Hypothalamus (tissue), 51 donors: ENCODE measurements at regions not wholly inside any gene's neighbourhood (a gene's known extent, or its start where the extent isn't known, plus 50 kb on each side); places are given as distances from the start of the nearest gene placed in this dataset.
A peak's percentile ranks its signal among the peaks of the same experiment; 100 is the strongest.
"Not testable (repeated sequence)": the region's sequence is repeated elsewhere in the genome, so short reads cannot be mapped to it uniquely, and the experiment has no call there.

Experiments used
- DNase-seq, 51 donors: peaks; one replicate each; lab custom pipeline; 2025; lab: John Stamatoyannopoulos, UW

- DNase-seq: no peak
Observed at GRCh38 chr11:86171627-86172026, 72.9 kb upstream of the EED start.

GRCh38 chr11:86167499-86168164, 76.9 kb upstream of the EED start:
- no peak for DNase-seq

GRCh38 chr11:86166287-86166686, 78.3 kb upstream of the EED start:
- not testable (repeated sequence) for DNase-seq

GRCh38 chr11:86164106-86164505, 80.4 kb upstream of the EED start:
- DNase-seq: no peak

- not testable (repeated sequence) for DNase-seq
Observed at GRCh38 chr11:86163221-86163876, 81.2 kb upstream of the EED start.

- DNase-seq: peak in 3 of 51 donors; percentile 14 to 35 (median 14)
Observed at GRCh38 chr11:86162239-86162638, 82.3 kb upstream of the EED start.

- DNase-seq: no peak
Observed at GRCh38 chr11:86161837-86162236, 82.7 kb upstream of the EED start.

- no peak for DNase-seq
Observed at GRCh38 chr11:86161336-86161735, 83.2 kb upstream of the EED start.

- no peak for DNase-seq
Observed at GRCh38 chr11:86160541-86161149, 83.9 kb upstream of the EED start.

GRCh38 chr11:86159581-86159891, 85.0 kb upstream of the EED start:
- no peak for DNase-seq

- no peak for DNase-seq
Observed at GRCh38 chr11:86158704-86159580, 85.6 kb upstream of the EED start.

- no peak for DNase-seq
Observed at GRCh38 chr11:86157797-86158378, 86.7 kb upstream of the EED start.

GRCh38 chr11:86156397-86156955, 87.6 kb upstream of the PICALM start:
- DNase-seq: peak in 1 of 51 donors; percentile 6

GRCh38 chr11:86155200-86155844, 86.4 kb upstream of the PICALM start:
- DNase-seq: no peak

GRCh38 chr11:86153439-86153838, 84.6 kb upstream of the PICALM start:
- no peak for DNase-seq

GRCh38 chr11:86152901-86153300, 84.0 kb upstream of the PICALM start:
- no peak for DNase-seq

- peak in 45 of 51 donors; percentile 18 to 93 (median 58) for DNase-seq
Observed at GRCh38 chr11:86152006-86152862, 83.3 kb upstream of the PICALM start.

- DNase-seq: peak in 43 of 51 donors; percentile 14 to 93 (median 56)
Observed at GRCh38 chr11:86151174-86152005, 82.5 kb upstream of the PICALM start.
